ENCODE measurements at regions not wholly inside any gene's neighbourhood (a gene's known extent, or its start where the extent isn't known, plus 50 kb on each side); places are given as distances from the start of the nearest gene placed in this dataset.

- peak overlapping the region in 3 of 10 donors; percentile 7 to 44 (median 42) for H3K27ac Mint-ChIP-seq
- H3K4me1 Mint-ChIP-seq: peaks cover 7 to 36% (median 10%) of the 10 kb centered on the region in 4 donors
- DNase-seq (no peak), ATAC-seq (no peak)
- POLR2A ChIA-PET: interaction anchor here (0.6 kb wide), 1 partner anchor 16 kb away, joined by 3 read pairs; no protein-coding TSS in a partner anchor
- peaks cover 0 to 27% (median 10%) of the 10 kb centered on the region in 5 donors for H3K27me3 Mint-ChIP-seq
- peaks cover 0 to 18% (median 8%) of the 10 kb centered on the region in 9 donors for H3K9me3 Mint-ChIP-seq
- peak overlapping the region in 1 of 10 donors; percentile 25 for H3K4me3 Mint-ChIP-seq
- H3K36me3 Mint-ChIP-seq: peaks cover 0 to 13% (median 0%) of the 10 kb centered on the region in 3 donors
These were observed 300.5 kb downstream of the KLF6 start for GRCh38 chr10:3484306-3485056.

- DNase-seq (no peak), ATAC-seq (no peak)
- no peak overlapping the region for H3K4me3 Mint-ChIP-seq
- peaks cover 0 to 27% (median 7%) of the 10 kb centered on the region in 5 donors for H3K27me3 Mint-ChIP-seq
- POLR2A ChIA-PET: no interaction called here
- H3K9me3 Mint-ChIP-seq: peaks cover 0 to 2% (median 0%) of the 10 kb centered on the region in 9 donors
- no peak overlapping the region for H3K27ac Mint-ChIP-seq
- peaks cover 7 to 42% (median 10%) of the 10 kb centered on the region in 4 donors for H3K4me1 Mint-ChIP-seq
- H3K36me3 Mint-ChIP-seq: no peaks in the 10 kb centered on the region
These were observed 302.6 kb downstream of the KLF6 start for GRCh38 chr10:3482200-3482993.

GRCh38 chr10:3481496-3481895 lies 303.5 kb downstream of the KLF6 start:
- DNase-seq (no peak), ATAC-seq (no peak)
- no peaks in the 10 kb centered on the region for H3K36me3 Mint-ChIP-seq
- no peak overlapping the region for H3K27ac Mint-ChIP-seq
- H3K27me3 Mint-ChIP-seq: peaks cover 0 to 27% (median 7%) of the 10 kb centered on the region in 5 donors
- no peak overlapping the region for H3K4me3 Mint-ChIP-seq
- peaks cover 7 to 40% (median 10%) of the 10 kb centered on the region in 4 donors for H3K4me1 Mint-ChIP-seq
- H3K9me3 Mint-ChIP-seq: no peaks in the 10 kb centered on the region
- POLR2A ChIA-PET: no interaction called here

DNA sequence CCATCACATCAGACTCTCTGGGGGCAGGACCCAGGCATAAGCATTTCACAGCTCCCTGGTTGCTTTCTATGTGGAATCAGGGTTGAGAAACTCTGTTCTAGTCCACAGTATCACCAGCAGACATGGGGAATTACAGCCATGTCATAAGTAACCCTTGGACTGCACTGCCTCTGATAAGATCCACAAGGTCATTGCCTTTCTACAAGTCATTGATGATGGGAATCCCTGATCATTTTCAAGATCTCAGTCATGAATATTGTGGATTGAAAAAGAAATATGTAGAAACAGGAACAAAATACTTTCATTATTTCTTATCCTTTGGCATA lies 304.1 kb downstream of the KLF6 start:
- Mint-ChIP-seq H3K4me3 (no peak overlapping the region), H3K27me3 (peaks cover 0 to 23% (median 7%) of the 10 kb centered on the region in 5 donors), H3K9me3 (no peaks in the 10 kb centered on the region), H3K4me1 (peaks cover 7 to 37% (median 10%) of the 10 kb centered on the region in 4 donors), H3K27ac (no peak overlapping the region), H3K36me3 (no peaks in the 10 kb centered on the region)
- no peak for DNase-seq
- POLR2A ChIA-PET: no interaction called here
- ATAC-seq: no peak

- POLR2A ChIA-PET: no interaction called here
- Mint-ChIP-seq H3K27ac (no peak overlapping the region), H3K4me1 (peaks cover 5 to 31% (median 7%) of the 10 kb centered on the region in 4 donors)
These were observed 304.6 kb downstream of the KLF6 start for GRCh38 chr10:3480281-3480989.

GRCh38 chr10:3478632-3479240 lies 306.2 kb upstream of the PITRM1 start:
- H3K4me1 Mint-ChIP-seq: peaks cover 0 to 17% (median under 1%) of the 10 kb centered on the region in 4 donors

More at GRCh38 chr10:3480281-3480989, 304.6 kb downstream of the KLF6 start:
- no peak overlapping the region for H3K4me3 Mint-ChIP-seq
- H3K27me3 Mint-ChIP-seq: peaks cover 0 to 17% (median 7%) of the 10 kb centered on the region in 5 donors
- no peak for DNase-seq
- H3K36me3 Mint-ChIP-seq: no peaks in the 10 kb centered on the region
- no peak for ATAC-seq
- no peaks in the 10 kb centered on the region for H3K9me3 Mint-ChIP-seq

DNA sequence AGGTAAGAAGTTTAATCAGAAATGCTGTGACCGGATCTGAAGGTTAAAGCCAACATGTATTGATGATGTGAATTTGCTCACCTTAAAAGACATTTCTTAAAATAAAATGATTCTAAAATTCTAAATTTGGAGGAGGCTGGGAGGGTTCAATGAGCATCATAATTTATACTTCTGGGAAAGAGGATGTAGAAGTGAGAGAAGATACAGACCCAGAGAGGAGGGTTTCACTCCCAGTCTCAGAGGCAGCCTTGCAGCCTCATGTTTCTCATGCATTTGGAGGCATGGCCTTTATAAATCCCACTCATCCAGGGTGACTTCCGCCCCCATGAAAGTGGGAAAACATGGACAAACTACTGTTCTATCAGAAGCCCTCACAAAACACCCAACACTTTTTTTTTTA lies 305.6 kb upstream of the PITRM1 start:
- H3K4me1 Mint-ChIP-seq: peaks cover 2 to 20% (median 5%) of the 10 kb centered on the region in 4 donors
- POLR2A ChIA-PET: no interaction called here
- no peak for ATAC-seq
- no peak overlapping the region for H3K27ac Mint-ChIP-seq
- no peak overlapping the region for H3K4me3 Mint-ChIP-seq
- DNase-seq: no peak
- peaks cover 0 to 8% (median 0%) of the 10 kb centered on the region in 5 donors for H3K27me3 Mint-ChIP-seq
- no peaks in the 10 kb centered on the region for H3K9me3 Mint-ChIP-seq
- no peaks in the 10 kb centered on the region for H3K36me3 Mint-ChIP-seq

More at GRCh38 chr10:3478632-3479240, 306.2 kb upstream of the PITRM1 start:
- Mint-ChIP-seq H3K36me3 (no peaks in the 10 kb centered on the region), H3K27me3 (peaks cover 0 to 8% (median 0%) of the 10 kb centered on the region in 5 donors), H3K27ac (no peak overlapping the region), H3K9me3 (no peaks in the 10 kb centered on the region), H3K4me3 (no peak overlapping the region)
- DNase-seq: no peak
- POLR2A ChIA-PET: no interaction called here
- no peak for ATAC-seq

DNA sequence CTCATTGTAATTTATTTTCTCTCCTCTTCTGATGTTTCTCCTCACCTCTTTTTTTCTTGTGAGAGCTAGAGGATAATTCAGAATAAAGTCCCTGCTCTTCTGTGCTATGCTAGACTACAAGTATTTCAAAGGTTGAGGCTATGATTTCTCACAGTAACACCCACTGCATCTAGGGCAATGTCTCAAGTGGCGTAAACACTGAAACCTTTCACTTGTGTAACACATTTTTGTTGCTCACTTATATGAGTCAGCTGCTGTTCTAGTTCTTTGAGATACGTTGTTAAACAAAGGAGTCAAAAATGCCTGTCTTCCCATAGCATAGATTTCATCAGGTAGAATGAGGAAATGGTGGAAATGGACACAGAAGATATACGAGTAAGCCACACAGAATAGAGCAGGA lies 305.1 kb upstream of the PITRM1 start:
- Mint-ChIP-seq H3K27ac (no peak overlapping the region), H3K4me3 (no peak overlapping the region), H3K27me3 (peaks cover 0 to 8% (median 0%) of the 10 kb centered on the region in 5 donors), H3K4me1 (peaks cover 6 to 21% (median 9%) of the 10 kb centered on the region in 4 donors), H3K9me3 (no peaks in the 10 kb centered on the region), H3K36me3 (no peaks in the 10 kb centered on the region)
- POLR2A ChIA-PET: no interaction called here
- DNase-seq (no peak), ATAC-seq (no peak)

DNA sequence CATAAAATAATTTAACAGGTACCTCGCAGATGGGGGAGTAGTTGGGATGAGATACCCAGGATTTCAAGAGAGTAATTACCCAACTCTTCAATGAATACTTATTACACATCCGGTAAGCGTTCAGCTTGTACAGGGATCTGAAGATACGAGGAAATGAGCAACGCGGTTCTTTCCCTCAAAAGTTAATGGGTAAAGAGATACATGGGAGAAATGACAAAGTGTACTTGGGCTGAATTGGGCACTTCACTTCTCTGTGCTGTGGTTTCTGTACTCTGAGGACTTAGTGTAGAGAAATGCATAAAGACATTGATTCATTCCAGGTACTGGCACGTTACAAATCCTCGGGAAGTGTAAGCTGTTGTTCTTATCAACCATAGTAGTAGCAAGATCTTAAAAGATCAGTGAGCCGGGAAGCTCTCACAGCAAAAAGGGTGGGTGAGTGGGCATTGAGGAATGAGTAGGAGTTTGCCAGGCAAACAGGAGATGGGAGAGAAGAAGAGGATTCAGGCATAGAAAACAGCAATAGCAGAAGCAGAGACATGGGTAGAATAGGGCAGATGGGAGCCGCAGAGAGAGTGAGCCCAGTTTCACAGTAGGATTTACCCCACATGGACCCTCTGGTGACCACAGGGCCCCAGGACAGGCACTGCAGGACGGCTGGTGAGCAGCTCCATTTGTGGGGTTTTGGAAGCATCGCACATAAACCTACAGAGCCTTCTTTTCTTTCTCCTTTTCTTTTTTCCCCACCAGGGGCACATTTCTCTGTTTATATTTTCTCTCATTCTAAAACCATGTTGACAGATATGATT lies 304.3 kb upstream of the PITRM1 start:
- ATAC-seq: no peak
- no peaks in the 10 kb centered on the region for H3K36me3 Mint-ChIP-seq
- H3K27ac Mint-ChIP-seq: no peak overlapping the region
- H3K4me3 Mint-ChIP-seq: no peak overlapping the region
- H3K4me1 Mint-ChIP-seq: peaks cover 10 to 26% (median 16%) of the 10 kb centered on the region in 4 donors
- POLR2A ChIA-PET: no interaction called here
- H3K27me3 Mint-ChIP-seq: peaks cover 0 to 5% (median 0%) of the 10 kb centered on the region in 5 donors
- no peak for DNase-seq
- no peaks in the 10 kb centered on the region for H3K9me3 Mint-ChIP-seq

- Mint-ChIP-seq H3K4me1 (peaks cover 11 to 30% (median 18%) of the 10 kb centered on the region in 4 donors), H3K36me3 (no peaks in the 10 kb centered on the region), H3K27ac (no peak overlapping the region), H3K4me3 (no peak overlapping the region), H3K9me3 (no peaks in the 10 kb centered on the region), H3K27me3 (peaks cover 0 to 3% (median 0%) of the 10 kb centered on the region in 5 donors)
- ATAC-seq (no peak), DNase-seq (no peak)
- POLR2A ChIA-PET: no interaction called here
These were observed 303.6 kb upstream of the PITRM1 start for GRCh38 chr10:3476186-3476585.

- POLR2A ChIA-PET: no interaction called here
- Mint-ChIP-seq H3K36me3 (no peaks in the 10 kb centered on the region), H3K27me3 (peaks cover 0 to 6% (median 0%) of the 10 kb centered on the region in 5 donors), H3K9me3 (no peaks in the 10 kb centered on the region), H3K4me3 (no peak overlapping the region), H3K27ac (no peak overlapping the region), H3K4me1 (peaks cover 11 to 30% (median 18%) of the 10 kb centered on the region in 4 donors)
- no peak for ATAC-seq
- no peak for DNase-seq
These were observed 302.8 kb upstream of the PITRM1 start for GRCh38 chr10:3475367-3475766.

DNA sequence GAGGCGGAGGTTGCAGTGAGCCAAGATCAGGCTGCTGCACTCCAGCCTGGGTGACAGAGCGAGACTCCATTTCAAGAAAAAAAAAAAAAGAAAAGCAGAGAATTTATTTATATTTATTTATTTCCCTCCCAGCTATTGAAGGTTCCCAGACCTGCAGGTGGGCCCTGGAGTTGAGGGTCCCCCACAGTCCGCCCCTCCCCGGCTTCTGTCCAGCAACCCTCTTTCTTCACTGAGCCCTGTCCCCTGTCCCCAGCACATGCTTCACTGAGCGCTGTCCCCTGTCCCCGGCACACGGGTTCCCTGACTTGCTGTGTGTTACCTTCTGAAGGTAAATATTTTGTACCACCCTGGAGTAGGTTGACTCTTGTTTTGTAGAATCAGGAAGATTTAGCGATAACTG lies 301.7 kb upstream of the PITRM1 start:
- no peak overlapping the region for H3K4me3 Mint-ChIP-seq

More for the DNA sequence above, 301.7 kb upstream of the PITRM1 start:
- Mint-ChIP-seq H3K9me3 (no peaks in the 10 kb centered on the region), H3K4me1 (peaks cover 11 to 33% (median 18%) of the 10 kb centered on the region in 4 donors), H3K36me3 (no peaks in the 10 kb centered on the region), H3K27me3 (peaks cover 0 to 8% (median 3%) of the 10 kb centered on the region in 5 donors), H3K27ac (no peak overlapping the region)
- POLR2A ChIA-PET: interaction anchor here (1.2 kb wide), 1 partner anchor 18 kb away, joined by 3 read pairs; no protein-coding TSS in a partner anchor
- ATAC-seq: no peak
- DNase-seq: no peak
